Erythroblast (primary cell): ENCODE measurements at regions not wholly inside any gene's neighbourhood (a gene's known extent, or its start where the extent isn't known, plus 50 kb on each side); places are given as distances from the start of the nearest gene placed in this dataset.
A peak's percentile ranks its signal among the peaks of the same experiment; 100 is the strongest.

Source experiments
- DNase-seq, 2 experiments: peaks; one replicate each; lab custom pipeline; 2025; lab: John Stamatoyannopoulos, UW
- GATA1 ChIP-seq: IDR thresholded peaks from 2 replicates; pipeline ENCODE4 v1.6.1; 2011; ENCODE audit warnings: low read depth, mild to moderate bottlenecking, control low read depth, low read length, moderate library complexity
- POLR2A ChIP-seq: IDR thresholded peaks from 2 replicates; pipeline ENCODE4 v1.6.1; 2011; ENCODE audit warnings: mild to moderate bottlenecking, low read length

DNA sequence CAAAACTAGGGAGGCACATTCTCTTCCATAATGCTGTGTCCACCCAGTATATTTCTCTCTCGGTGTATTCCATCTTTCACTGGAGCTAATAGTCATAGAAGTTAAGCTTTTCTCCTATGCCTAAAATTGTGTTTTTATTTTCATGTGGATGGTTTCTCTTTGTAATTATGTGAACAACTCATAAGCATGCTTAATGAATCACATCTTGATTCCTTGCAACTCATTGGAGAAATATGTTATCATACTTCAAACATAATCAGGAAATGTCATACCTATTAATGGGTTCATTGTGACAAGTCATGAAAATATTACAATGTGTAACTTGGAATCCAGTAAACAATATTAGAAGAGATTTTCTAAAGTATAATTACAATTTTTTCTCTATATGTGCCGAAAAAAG, 186.3 kb downstream of the SLC7A11 start:
- TF ChIP-seq GATA1 (no peak), POLR2A (no peak)
- no peak for DNase-seq

DNA sequence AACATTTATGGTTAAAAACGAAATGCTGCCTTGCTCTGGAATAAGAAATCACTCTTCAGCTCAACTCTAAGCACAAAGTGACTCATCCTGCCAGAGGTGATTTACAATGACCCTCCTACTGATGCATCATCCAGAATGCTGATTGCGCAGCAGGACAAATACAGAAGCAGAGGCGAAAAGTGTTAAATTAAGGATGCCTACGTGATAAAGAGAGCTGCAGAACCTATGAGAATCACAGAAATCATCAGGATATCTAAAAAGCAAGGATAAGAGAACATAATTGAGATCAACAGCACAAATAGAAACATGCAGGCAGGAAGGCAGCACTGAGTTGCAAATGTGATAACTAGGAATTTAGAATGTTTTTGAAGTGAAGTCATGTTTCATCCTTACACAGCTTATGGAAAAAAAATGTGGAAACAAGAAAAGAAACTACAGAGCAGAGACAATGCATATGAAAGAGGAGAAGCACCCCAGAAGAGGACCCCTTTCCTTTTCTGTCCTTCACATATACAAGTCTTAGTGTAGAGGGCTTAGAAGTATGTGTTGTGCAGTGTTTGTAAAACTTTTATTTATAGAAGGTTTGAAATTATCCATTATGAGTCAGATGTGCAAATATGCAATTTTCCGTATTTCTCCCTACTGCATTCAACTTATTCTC, 188.4 kb downstream of the SLC7A11 start:
- no peak for DNase-seq

DNA sequence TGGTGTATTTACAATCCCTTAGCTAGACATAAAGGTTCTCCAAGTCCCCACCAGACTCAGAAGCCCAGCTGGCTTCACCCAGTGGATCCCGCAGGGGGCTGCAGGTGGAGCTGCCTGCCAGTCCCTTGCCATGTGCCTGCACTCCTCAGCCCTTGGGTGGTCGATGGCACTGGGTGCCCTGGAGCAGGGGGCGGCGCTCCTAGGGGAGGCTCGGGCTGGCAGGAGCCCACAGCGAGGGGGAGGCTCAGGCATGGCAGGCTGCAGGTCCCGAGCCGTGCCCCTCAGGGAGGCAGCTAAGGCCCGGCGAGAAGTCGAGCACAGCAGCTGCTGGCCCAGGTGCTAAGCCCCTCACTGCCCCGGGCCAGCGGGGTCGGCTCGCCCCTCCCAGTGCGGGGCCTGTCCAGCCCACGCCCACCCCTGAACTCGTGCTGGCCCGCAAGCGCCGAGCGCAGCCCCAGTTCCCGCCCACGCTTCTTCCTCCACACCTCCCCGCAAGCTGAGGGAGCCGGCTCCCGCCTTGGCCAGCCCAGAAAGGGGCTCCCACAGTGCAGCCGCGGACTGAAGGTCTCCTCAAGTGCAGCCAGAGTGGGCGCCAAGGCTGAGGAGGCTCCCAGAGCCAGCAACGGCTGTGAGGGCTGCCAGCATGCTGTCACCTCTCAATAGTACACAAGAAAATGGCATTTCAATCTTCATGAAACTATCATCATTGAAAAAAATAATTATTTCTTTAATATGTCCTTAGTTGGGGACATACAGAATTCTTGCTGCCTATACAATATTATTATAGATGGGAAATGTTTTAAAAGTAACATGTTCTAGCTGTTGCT, 189.1 kb downstream of the SLC7A11 start:
- TF ChIP-seq POLR2A (no peak), GATA1 (no peak)
- no peak for DNase-seq

More for the DNA sequence above, 188.4 kb downstream of the SLC7A11 start:
- no peak for TF ChIP-seq POLR2A
- no peak for TF ChIP-seq GATA1

DNA sequence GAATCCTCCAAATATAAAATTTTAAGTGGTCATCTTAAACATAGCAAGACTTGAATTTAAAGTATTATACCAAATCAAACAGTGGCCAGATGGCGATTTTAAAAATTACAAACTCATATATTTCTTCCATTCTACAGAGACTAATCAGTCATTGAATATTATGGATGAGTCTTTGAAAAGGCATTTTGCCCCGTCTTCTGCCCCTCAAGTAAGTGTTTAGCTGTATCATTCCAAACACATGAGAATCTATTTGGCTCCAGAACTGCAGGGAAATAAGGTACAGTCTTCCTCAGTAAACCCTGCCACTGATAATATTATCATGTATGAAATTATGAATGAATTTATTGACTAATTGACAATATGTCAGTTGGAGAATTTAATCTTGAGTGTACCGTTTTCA, 191.0 kb downstream of the SLC7A11 start:
- TF ChIP-seq GATA1 = no peak
- TF ChIP-seq POLR2A = no peak
- DNase-seq = no peak

DNA sequence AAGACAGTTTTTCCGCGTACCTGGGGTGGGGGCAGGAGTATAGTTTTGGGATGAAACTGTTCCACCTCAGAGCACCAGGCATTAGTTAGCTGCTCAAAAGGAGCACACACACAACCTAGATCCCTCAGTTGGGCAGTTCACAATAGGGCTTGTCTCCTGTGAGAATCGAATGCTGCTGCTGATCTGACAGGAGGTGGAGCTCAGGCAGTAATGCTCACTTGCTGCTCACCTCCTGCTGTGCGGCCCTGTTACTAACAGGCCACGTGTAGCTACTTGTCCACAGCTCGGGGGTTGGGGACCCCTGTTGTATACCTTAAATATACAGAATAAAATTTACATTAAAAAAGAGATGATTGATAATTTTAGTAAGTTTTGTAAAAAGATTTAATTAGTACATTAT, 191.5 kb downstream of the SLC7A11 start:
- no peak for DNase-seq

DNA sequence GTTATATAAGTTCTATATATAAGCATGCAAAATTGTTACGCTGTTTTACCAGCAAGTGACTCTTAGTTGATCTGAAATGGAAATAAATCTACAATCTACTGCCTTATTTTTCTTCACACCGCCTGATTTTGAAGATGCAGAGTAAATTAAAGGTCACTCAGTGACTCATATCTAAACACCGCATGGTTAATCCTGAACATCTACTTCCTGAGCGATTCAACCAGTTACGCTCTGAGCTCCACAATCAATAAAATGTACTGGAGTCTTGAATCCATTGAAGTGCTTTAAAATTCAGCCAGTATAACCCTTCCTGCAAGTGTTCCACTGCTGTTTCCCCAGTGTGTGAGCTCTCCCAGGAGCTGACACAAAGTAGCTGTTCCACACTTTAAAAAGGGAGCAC, 192.8 kb downstream of the SLC7A11 start:
- TF ChIP-seq POLR2A (no peak), GATA1 (no peak)
- no peak for DNase-seq

More for the DNA sequence above, 191.5 kb downstream of the SLC7A11 start:
- TF ChIP-seq GATA1 = no peak
- TF ChIP-seq POLR2A = no peak

DNA sequence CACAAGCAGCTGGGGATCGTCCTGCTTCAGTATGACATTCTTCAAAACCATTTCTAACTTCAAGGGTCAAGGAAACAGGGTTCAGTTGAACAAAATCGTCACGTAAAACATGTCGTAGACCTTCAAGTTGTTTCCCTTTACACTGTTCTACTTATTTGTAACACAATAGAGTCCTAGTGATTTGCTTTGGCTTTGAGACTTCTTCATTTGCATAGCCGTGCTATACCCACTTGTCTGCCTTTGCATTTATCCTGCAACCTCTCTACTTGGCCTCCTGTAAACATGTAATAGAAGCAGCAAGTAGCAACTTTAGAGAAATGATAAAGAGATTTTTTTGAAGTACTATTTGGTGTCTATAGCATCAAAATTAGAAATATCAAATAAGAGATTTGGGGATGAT, 194.9 kb downstream of the SLC7A11 start:
- TF ChIP-seq POLR2A (no peak), GATA1 (no peak)
- no peak for DNase-seq

DNA sequence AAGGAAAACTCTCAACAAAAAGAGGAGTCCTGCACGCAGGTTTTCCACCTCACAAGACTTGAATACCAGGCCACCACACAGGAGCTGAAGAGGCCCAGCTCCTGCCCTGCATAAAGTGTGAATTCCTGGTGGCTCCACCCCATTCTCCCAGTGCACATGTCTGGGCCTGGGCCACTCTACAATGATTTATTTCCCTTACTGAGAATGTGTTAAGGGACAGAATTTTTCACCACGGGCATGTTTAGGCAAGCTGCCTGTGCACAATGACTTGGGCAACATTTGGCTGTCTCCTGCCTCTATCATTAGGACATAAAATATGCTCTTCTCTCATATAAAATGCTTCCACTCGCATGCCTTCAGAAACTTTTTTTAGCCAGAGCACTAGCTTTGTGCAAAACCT, 197.1 kb downstream of the SLC7A11 start:
- TF ChIP-seq POLR2A (no peak), GATA1 (no peak)
- no peak for DNase-seq

DNA sequence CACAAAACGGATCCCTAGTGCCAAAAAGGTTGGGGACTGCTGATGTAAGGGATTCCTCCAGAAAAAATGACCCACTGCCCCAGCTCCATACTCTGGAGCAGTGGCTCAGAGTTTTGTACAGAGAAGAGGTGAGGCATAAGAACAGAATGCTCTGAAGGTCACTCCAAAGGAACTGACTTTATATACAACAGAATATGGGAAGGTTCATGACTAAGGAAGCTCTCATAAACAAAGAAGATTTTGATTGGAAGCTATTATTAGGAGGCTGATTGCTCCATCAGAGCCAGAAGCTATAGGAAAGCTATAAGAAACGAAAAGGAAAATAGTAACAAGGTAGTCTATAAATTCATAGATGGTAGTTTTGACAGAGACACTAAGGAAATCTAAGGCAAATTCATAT, 203.1 kb downstream of the SLC7A11 start:
- no peak for TF ChIP-seq POLR2A
- TF ChIP-seq GATA1 = no peak
- no peak for DNase-seq

DNA sequence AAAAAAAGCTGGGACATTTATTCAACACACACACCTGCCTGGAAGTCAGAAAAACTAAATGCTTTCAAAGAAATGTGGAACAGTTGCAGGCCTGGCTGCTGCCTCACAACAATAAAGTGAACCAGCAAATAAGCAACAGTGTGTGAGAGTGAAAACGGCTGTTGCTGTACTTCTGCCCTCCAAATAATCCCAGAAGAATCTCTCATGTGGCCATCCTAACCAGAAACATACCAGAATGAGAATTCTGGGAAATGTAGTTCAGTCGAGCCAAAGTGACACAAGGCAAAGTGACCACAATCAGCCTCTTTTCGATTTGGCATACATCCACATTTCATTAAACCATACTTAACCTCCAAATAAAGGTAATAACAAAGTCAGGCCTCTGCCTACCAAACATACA, 204.5 kb downstream of the SLC7A11 start:
- TF ChIP-seq GATA1 (no peak), POLR2A (no peak)
- DNase-seq = no peak

DNA sequence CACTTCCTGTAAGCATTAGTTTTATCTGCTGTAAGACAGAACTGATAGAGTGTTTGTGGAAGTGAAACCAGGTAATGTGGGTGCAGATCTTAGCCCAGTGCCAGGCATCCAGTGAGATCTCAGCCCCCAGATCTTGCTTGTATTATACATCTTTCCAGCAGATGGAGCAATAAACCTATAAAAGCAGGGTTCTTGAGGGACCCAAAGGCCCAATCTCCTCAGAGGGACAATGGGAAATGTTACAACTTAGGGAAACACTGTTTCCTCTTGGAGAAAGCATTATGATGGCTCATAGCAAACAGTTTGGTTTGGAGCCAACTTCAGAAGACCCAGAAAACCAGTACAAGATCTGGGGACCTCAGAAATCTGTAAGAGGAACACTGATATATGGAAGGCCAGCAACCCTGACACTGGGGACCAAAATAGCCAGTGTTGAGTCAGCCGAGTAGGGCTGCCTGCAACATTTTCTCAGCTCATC, 206.3 kb downstream of the SLC7A11 start:
- peak; percentile 21 to 61 for DNase-seq
- TF ChIP-seq GATA1 (no peak), POLR2A (no peak)

DNA sequence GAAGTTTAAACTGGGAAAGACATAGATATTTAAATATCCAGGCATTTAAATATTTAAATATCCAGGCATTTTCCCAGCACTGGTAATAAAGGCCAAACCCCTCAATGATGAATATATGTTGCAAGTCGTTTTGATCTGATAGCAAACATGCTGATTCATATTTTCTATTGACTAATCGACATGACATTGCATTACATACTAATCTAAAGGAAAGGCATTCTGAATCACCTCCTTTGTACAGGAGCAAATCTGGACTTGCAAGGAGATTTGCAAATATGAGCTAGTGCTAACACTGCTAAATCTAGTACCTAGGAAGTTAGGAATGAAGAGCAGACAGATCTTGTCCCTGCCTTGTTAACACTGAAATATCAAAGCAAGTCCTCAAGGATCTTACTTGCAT, 207.3 kb downstream of the SLC7A11 start:
- DNase-seq = peak; percentile 31 to 62
- TF ChIP-seq GATA1 (no peak), POLR2A (no peak)

DNA sequence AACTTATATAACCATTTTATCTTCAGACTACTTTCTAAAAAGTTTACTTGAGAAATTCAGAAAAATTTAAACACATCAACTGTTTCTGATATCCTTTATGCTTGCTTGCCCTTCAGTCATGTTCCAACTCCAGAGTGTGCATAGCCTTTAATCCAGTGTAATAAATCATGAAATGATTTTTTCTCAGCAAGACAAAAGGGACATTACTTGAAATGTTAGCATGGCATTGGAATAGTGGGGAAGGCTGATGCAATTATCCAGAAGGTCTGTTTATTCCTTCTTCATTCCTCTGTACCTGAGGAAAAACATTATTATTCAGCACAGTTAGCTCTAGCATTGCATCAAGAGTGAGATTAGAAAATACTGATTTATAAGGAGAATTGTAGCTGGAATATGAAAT, 209.9 kb downstream of the SLC7A11 start:
- no peak for DNase-seq
- no peak for TF ChIP-seq GATA1
- TF ChIP-seq POLR2A = no peak

DNA sequence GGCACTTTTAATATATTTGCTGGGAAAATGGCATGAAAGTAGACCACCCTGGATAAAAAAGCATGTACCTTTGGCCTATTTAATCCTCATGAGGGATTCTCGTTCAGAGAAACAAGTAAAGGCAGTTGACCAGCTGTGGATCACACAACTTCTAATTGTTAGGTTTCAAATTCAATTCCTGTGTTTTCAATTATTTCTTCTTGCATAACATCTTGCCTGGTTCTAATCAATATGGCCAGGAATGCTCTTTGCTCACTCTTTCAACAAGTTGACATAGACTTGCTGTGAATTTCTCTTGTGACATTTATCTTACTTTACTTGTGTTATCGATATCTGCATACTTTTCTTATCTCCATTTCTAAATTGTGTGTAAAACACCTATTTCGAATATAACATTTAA, 211.8 kb downstream of the SLC7A11 start:
- no peak for TF ChIP-seq GATA1
- no peak for TF ChIP-seq POLR2A
- no peak for DNase-seq

DNA sequence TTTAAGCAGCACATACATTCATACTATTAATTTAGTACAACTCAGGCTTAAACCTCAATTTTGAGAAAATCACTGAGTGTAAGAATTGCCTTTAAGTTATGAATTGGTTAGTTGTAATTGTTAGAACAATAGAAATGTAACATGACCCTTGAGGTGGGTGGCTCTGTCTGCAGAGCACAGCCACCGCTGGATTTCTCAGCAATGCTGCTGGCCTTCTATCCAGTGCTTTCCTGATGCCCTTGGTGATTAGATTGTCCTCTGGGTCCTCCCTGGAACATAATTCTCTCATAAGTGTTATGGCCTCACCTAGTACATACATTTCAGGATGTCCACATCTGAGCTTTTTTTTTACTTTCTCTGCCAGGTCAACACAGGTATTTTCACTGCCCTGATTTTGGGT, 213.2 kb downstream of the SLC7A11 start:
- DNase-seq = no peak
- TF ChIP-seq POLR2A (no peak), GATA1 (no peak)
